MM.1S (cell line): ENCODE measurements at regions not wholly inside any gene's neighbourhood (a gene's known extent, or its start where the extent isn't known, plus 50 kb on each side); places are given as distances from the start of the nearest gene placed in this dataset.

Experiments
- DNase-seq: peaks from one replicate; pipeline ENCODE4 v3.0.0-alpha.2; 2015
- H2AFZ ChIP-seq: fragments of 300-600 bp; sonication (generic); 2 replicates; pipeline ENCODE4 v1.6.0; 2016; ENCODE audit warnings: antibody characterized with exemption, low read length
- H3F3A ChIP-seq: fragments of 300-600 bp; sonication (generic); 2 replicates; pipeline ENCODE4 v1.6.1; 2016; ENCODE audit warnings: mild to moderate bottlenecking, antibody characterized with exemption, low read length, moderate library complexity, mixed read lengths; ENCODE audit not compliant: insufficient read depth
- H3K27ac ChIP-seq: fragments of 300-600 bp; sonication (generic); 2 replicates; pipeline ENCODE4 v1.5.1; 2016; ENCODE audit warnings: mild to moderate bottlenecking, low read length
- H3K27me3 ChIP-seq: fragments of 300-600 bp; sonication (generic); replicated peaks from 2 replicates; pipeline ENCODE4 v1.6.0; 2016; ENCODE audit warnings: low read length; ENCODE audit not compliant: insufficient read depth
- H3K36me3 ChIP-seq: fragments of 300-600 bp; sonication (generic); replicated peaks from 2 replicates; pipeline ENCODE4 v1.6.1; 2016; ENCODE audit warnings: mild to moderate bottlenecking, low read length, mixed read lengths; ENCODE audit not compliant: insufficient read depth
- H3K4me1 ChIP-seq: fragments of 300-600 bp; sonication (generic); 2 replicates; pipeline ENCODE4 v1.6.1; 2016; ENCODE audit warnings: low read length, mixed read lengths
- H3K4me2 ChIP-seq: fragments of 300-600 bp; sonication (generic); 2 replicates; pipeline ENCODE4 v1.6.0; 2016; ENCODE audit warnings: low read depth, low read length
- H3K4me3 ChIP-seq: fragments of 300-600 bp; sonication (generic); 2 replicates; pipeline ENCODE4 v1.5.1; 2016; ENCODE audit warnings: low read length, mixed read lengths
- H3K79me2 ChIP-seq: fragments of 300-600 bp; sonication (generic); 2 replicates; pipeline ENCODE4 v1.6.1; 2016; ENCODE audit warnings: mixed run types, low read length, mixed read lengths
- H3K9ac ChIP-seq: fragments of 300-600 bp; sonication (generic); 2 replicates; pipeline ENCODE4 v1.6.1; 2016; ENCODE audit warnings: low read length, mixed read lengths
- H3K9me2 ChIP-seq: fragments of 300-600 bp; sonication (generic); replicated peaks from 2 replicates; pipeline ENCODE4 v1.6.1; 2016; ENCODE audit warnings: mild to moderate bottlenecking, low read length, mixed read lengths; ENCODE audit not compliant: insufficient read depth
- H3K9me3 ChIP-seq: fragments of 300-600 bp; sonication (generic); replicated peaks from 2 replicates; pipeline ENCODE4 v1.6.1; 2016; ENCODE audit warnings: mild to moderate bottlenecking, low read length, mixed read lengths; ENCODE audit not compliant: insufficient read depth
- H4K20me1 ChIP-seq: fragments of 300-600 bp; sonication (generic); 2 replicates; pipeline ENCODE4 v1.6.1; 2016; ENCODE audit warnings: mild to moderate bottlenecking, low read length, moderate library complexity, mixed read lengths; ENCODE audit not compliant: insufficient read depth
- EZH2 ChIP-seq: fragments of 300-600 bp; sonication (generic); optimal IDR thresholded peaks from 2 replicates; pipeline ENCODE3; 2017; ENCODE audit warnings: low read depth, mild to moderate bottlenecking, antibody characterized with exemption, low read length, mixed read lengths
- EZH2phosphoT487 ChIP-seq: fragments of 300-600 bp; sonication (generic); IDR thresholded peaks from 2 replicates; pipeline ENCODE4 v1.6.1; 2018; ENCODE audit warnings: antibody characterized with exemption, low read length
- TF ChIP-seq, protein P1 (sequence below): fragments of 300-600 bp; sonication (generic); IDR thresholded peaks from 2 replicates; pipeline ENCODE4 v1.5.1; 2016; ENCODE audit warnings: antibody characterized with exemption, low read length, mixed read lengths

DNA sequence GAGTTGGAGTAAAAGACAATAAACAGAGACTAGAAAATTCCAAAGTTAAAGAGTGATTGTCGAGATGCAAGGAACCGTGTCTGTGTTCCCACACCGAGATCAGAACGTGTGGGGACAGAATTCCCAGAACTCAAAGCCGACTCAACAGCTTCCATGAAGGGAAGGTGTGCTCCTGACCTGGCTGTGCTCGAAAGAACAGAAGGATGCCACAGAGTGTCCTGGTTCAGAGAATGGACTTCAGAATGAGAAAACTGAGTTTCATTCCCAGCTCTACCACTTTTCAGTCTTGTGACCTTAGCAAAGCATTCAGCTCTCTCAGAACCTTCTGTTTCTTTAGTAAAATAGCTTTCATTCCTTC lies 420.0 kb upstream of the SLC30A5 start:
- no peak overlapping the region for H3K4me3 ChIP-seq
- H3K79me2 ChIP-seq, result no peaks in the 10 kb centered on the region
- H3K36me3 ChIP-seq, result no peaks in the 10 kb centered on the region
- no peaks in the 10 kb centered on the region for H3K9me2 ChIP-seq
- H3K4me1 ChIP-seq, result no peaks in the 10 kb centered on the region
- no peaks in the 10 kb centered on the region for H3F3A ChIP-seq
- no peaks in the 10 kb centered on the region for H3K27me3 ChIP-seq
- no peak overlapping the region for H3K9ac ChIP-seq
- no peaks in the 10 kb centered on the region for H4K20me1 ChIP-seq
- H3K27ac ChIP-seq, result no peak overlapping the region
- no peaks in the 10 kb centered on the region for H3K9me3 ChIP-seq
- H2AFZ ChIP-seq, result no peak overlapping the region
- H3K4me2 ChIP-seq, result no peak overlapping the region
- no peak for DNase-seq
- TF ChIP-seq, protein P1, sequence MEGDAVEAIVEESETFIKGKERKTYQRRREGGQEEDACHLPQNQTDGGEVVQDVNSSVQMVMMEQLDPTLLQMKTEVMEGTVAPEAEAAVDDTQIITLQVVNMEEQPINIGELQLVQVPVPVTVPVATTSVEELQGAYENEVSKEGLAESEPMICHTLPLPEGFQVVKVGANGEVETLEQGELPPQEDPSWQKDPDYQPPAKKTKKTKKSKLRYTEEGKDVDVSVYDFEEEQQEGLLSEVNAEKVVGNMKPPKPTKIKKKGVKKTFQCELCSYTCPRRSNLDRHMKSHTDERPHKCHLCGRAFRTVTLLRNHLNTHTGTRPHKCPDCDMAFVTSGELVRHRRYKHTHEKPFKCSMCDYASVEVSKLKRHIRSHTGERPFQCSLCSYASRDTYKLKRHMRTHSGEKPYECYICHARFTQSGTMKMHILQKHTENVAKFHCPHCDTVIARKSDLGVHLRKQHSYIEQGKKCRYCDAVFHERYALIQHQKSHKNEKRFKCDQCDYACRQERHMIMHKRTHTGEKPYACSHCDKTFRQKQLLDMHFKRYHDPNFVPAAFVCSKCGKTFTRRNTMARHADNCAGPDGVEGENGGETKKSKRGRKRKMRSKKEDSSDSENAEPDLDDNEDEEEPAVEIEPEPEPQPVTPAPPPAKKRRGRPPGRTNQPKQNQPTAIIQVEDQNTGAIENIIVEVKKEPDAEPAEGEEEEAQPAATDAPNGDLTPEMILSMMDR, result no peak
- TF ChIP-seq EZH2, result no peak
- no peak for TF ChIP-seq EZH2phosphoT487

DNA sequence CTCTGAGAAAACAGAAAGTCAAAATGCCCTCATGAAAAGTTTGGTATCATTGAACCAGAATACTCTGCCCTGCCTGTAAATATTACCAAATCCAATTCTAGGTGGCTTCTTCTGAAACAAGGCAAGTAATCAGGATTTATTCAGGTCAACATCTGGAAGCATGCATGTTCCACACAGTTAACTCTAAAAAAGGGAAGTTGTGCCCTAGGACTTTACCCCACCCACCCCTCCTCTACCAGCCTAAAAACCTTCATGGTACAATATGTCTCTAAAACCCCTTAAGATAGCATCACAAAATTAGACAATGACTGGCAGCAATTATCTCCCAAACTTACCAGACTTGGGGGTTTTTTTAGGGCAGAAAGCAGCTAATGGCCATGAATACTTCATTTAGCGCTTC lies 414.8 kb upstream of the SLC30A5 start:
- DNase-seq, result no peak
- Histone ChIP-seq H3K4me2 (no peak overlapping the region), H3K79me2 (no peaks in the 10 kb centered on the region), H3K27ac (no peak overlapping the region), H3F3A (no peaks in the 10 kb centered on the region), H2AFZ (no peak overlapping the region), H4K20me1 (no peaks in the 10 kb centered on the region), H3K9me3 (no peaks in the 10 kb centered on the region), H3K4me3 (no peak overlapping the region), H3K27me3 (no peaks in the 10 kb centered on the region), H3K36me3 (no peaks in the 10 kb centered on the region), H3K4me1 (no peaks in the 10 kb centered on the region), H3K9ac (no peak overlapping the region), H3K9me2 (no peaks in the 10 kb centered on the region)
- TF ChIP-seq, protein P1, result no peak
- TF ChIP-seq EZH2 (no peak), EZH2phosphoT487 (no peak)

DNA sequence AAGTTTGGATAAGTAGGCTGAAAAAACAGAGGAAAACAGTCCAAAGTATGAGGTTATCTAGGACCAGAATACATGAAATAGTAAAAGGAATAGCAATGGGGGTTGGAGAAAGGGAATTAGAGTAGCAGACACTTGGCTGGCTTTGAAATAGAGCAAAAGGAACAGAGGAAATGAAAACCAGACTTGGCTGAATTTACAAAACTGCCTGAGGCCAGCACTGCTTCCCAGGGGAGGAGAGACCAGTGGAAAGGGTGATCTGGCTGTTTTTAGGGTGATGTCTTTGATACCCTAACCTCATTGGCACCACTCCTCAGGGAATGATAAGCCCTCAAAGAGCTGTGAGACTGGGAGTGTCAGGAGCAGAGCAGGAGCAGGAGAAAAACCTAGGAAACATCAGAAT lies 413.4 kb upstream of the SLC30A5 start:
- no peaks in the 10 kb centered on the region for H3K27me3 ChIP-seq
- no peak overlapping the region for H3K9ac ChIP-seq
- H4K20me1 ChIP-seq, result no peaks in the 10 kb centered on the region
- no peaks in the 10 kb centered on the region for H3K79me2 ChIP-seq
- no peaks in the 10 kb centered on the region for H3K9me3 ChIP-seq
- H3K27ac ChIP-seq, result no peak overlapping the region
- TF ChIP-seq EZH2, result no peak
- TF ChIP-seq, protein P1, result no peak
- no peak for TF ChIP-seq EZH2phosphoT487
- H3K4me3 ChIP-seq, result no peak overlapping the region
- H2AFZ ChIP-seq, result no peak overlapping the region
- H3F3A ChIP-seq, result no peaks in the 10 kb centered on the region
- H3K36me3 ChIP-seq, result no peaks in the 10 kb centered on the region
- H3K4me1 ChIP-seq, result no peaks in the 10 kb centered on the region
- no peak overlapping the region for H3K4me2 ChIP-seq
- H3K9me2 ChIP-seq, result no peaks in the 10 kb centered on the region
- no peak for DNase-seq

DNA sequence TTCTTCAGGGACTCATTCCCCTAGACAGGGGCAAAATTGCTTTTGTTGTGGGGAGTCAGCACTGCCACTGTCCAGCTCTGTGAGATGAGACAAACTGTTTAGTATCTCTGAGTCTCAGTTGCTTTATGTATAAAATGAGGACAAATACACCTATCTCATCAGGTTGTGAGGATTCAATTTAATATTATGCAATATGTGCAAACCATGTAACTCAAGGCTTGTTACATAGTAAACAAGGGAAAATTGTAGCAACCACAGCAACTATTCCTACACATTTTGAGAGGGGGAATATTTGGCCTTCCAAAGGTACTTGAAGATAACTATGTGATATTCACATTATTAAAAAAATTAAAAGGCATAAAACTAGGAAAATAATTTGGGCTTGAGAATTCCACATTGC lies 411.9 kb upstream of the SLC30A5 start:
- no peaks in the 10 kb centered on the region for H3K9me2 ChIP-seq
- H3K4me1 ChIP-seq, result no peaks in the 10 kb centered on the region
- TF ChIP-seq EZH2phosphoT487, result no peak
- TF ChIP-seq, protein P1, result no peak
- no peak for TF ChIP-seq EZH2
- no peaks in the 10 kb centered on the region for H3K9me3 ChIP-seq
- no peak overlapping the region for H2AFZ ChIP-seq
- H3K4me3 ChIP-seq, result no peak overlapping the region
- H4K20me1 ChIP-seq, result no peaks in the 10 kb centered on the region
- no peaks in the 10 kb centered on the region for H3K27me3 ChIP-seq
- DNase-seq, result no peak
- H3K79me2 ChIP-seq, result no peaks in the 10 kb centered on the region
- no peaks in the 10 kb centered on the region for H3K36me3 ChIP-seq
- no peaks in the 10 kb centered on the region for H3F3A ChIP-seq
- no peak overlapping the region for H3K27ac ChIP-seq
- no peak overlapping the region for H3K4me2 ChIP-seq
- H3K9ac ChIP-seq, result no peak overlapping the region
